ENCODE measurements at regions not wholly inside any gene's neighbourhood (a gene's known extent, or its start where the extent isn't known, plus 50 kb on each side); places are given as distances from the start of the nearest gene placed in this dataset.

DNA sequence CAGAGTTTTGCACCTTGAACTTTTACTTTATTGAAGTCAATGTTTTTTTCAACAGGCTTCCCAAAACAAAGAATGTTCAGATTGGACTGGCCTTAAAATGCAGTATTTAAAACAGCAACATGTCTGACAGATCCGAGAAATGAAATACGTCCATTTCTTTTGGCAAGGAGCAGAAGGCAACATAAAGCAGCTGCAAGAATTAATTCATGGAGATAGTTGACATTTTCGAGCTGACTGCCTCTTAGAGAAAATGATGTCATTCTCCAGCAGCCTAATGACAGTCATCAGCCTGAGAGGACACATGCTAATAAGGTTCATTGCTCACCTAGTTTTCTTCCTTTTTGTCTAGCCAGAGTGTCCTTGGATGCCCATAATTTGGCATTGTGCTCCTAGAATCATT, 232.2 kb upstream of the SEMA6A start:
- TF ChIP-seq, protein P1, sequence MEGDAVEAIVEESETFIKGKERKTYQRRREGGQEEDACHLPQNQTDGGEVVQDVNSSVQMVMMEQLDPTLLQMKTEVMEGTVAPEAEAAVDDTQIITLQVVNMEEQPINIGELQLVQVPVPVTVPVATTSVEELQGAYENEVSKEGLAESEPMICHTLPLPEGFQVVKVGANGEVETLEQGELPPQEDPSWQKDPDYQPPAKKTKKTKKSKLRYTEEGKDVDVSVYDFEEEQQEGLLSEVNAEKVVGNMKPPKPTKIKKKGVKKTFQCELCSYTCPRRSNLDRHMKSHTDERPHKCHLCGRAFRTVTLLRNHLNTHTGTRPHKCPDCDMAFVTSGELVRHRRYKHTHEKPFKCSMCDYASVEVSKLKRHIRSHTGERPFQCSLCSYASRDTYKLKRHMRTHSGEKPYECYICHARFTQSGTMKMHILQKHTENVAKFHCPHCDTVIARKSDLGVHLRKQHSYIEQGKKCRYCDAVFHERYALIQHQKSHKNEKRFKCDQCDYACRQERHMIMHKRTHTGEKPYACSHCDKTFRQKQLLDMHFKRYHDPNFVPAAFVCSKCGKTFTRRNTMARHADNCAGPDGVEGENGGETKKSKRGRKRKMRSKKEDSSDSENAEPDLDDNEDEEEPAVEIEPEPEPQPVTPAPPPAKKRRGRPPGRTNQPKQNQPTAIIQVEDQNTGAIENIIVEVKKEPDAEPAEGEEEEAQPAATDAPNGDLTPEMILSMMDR (IDR thresholded peaks at IDR 0.05; ENCODE audit: low read depth, low read length) = no peak
- no peak overlapping the region for H3K4me3 ChIP-seq (ENCODE audit: low read depth, low read length)

DNA sequence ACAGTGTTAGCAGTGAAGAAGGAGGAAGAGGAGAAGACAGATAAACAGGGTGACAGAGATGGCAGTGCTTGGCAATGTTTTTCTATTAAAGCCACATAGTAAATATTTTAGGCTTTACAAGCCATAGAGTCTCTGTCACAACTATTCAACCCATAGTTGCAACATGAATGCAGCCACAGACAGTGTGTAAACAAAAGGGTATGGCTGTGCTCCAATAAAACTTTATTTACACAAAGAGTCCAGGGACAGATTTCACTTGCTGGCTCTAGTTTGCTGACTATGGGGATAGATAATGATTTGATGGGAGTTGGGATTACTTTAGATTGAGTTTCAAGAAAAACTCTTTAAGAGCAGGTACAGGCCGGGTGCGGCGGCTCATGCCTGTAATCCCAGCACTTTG, 224.8 kb upstream of the SEMA6A start:
- no peak overlapping the region for H3K4me3 ChIP-seq (ENCODE audit: low read depth, low read length)

DNA sequence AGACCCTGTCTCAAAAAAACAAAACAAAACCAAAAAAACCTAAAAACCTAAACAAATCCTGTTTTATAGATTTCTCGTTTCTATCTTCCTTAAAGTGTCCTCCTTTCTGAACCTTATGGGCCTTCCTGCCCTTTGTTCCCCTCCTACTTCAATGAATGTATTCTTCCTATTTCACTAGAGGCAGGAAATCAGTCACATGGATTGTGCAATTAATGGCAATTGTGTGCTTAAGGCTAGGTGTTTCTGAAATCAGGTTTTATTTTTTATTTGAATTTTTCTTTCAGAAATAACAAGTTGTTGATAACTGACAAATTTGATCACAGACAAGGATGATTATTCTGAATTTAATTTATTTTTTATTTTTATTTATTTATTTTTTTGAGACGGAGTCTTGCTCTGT, 220.6 kb upstream of the SEMA6A start:
- no peak overlapping the region for H3K4me3 ChIP-seq (ENCODE audit: low read depth, low read length)
- TF ChIP-seq, protein P1 (IDR thresholded peaks at IDR 0.05; ENCODE audit: low read depth, low read length) = no peak

More for the DNA sequence above, 224.8 kb upstream of the SEMA6A start:
- TF ChIP-seq, protein P1 (IDR thresholded peaks at IDR 0.05; ENCODE audit: low read depth, low read length) = no peak

DNA sequence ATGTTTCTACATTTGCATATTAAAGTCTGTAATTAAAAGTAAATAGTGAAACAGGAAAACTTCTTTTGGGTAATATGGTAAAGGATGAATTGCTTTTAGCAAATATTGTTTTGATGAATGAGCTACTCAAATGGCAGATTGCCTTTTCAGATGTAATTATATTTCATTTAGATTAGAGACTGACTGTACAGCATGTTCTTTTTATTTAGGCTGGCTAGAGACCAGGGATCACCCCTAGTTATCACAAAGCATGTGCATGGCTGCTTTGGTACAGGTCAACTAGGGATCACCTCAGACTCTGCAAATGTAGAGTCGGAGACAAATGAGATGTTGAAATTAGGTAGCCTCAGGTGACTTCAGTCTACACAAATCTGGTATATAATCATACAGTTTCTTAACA, 214.9 kb upstream of the SEMA6A start:
- TF ChIP-seq, protein P1 (IDR thresholded peaks at IDR 0.05; ENCODE audit: low read depth, low read length) = no peak
- H3K4me3 ChIP-seq (ENCODE audit: low read depth, low read length) = no peak overlapping the region

DNA sequence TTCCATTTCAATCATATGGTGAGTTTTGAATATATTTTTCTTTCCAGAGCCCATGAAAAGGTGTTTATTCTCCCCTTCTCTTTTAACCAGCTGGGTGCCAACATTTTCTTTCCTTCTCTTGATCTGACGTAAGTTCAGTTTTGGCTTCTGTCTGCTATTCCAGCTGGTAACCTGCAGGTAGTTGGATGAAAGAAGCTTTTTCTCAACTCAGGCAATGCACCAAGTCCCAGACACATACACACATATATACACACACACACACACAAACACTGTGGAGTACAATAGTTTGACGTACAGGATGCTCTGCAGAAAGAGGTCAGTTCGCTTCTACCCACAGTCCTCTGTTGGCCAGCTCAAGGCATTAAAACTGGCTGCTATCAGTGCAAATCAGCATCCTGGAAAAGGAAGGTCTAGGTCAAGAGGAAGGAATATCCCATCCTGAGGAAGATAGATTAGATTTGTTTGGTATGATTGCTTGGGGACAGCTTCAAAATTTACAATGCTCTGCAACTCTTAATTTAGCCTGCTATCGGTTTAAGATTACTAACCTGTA, 214.3 kb upstream of the SEMA6A start:
- no peak overlapping the region for H3K4me3 ChIP-seq (ENCODE audit: low read depth, low read length)
- TF ChIP-seq, protein P1 (IDR thresholded peaks at IDR 0.05; ENCODE audit: low read depth, low read length) = no peak

DNA sequence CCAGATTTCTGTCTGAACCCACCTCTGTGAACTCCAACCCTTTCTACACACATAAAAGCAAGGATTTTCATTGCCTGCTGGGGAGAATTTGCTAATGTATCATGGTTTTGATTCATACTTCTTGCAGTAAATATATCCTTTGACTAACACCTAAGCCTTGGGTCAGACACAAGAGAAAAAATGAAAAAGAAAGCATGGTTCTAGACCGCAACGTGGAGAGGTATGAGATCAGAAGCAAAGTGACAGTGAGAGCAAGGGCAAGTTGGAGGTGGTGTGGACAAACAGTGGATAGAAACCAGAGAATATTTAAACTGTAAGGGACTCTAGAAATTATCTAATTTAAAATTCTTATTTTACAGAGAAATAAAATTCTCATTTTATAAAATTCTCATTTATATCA, 212.9 kb upstream of the SEMA6A start:
- no peak overlapping the region for H3K4me3 ChIP-seq (ENCODE audit: low read depth, low read length)
- TF ChIP-seq, protein P1 (IDR thresholded peaks at IDR 0.05; ENCODE audit: low read depth, low read length) = no peak

DNA sequence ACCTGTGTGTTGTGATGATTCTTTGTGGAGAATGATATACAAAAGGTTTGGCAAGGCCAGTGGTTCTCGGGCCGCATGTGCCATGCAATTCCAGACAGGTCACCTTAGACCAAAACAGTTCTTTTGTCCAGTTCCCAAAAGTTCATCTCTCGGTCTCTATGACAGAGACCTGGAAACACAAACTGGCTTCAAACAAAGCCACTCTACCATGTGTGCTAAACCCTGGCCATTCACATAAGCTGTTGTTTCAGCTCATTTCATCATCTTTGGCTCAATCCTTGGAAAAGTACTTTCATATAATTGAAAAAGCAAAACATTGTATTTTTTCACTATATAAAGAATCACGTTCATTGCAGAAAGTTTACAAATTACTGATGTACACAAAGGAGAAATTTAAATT, 210.5 kb upstream of the SEMA6A start:
- H3K4me3 ChIP-seq (ENCODE audit: low read depth, low read length) = no peak overlapping the region
- TF ChIP-seq, protein P1 (IDR thresholded peaks at IDR 0.05; ENCODE audit: low read depth, low read length) = no peak

Measured in WI38 (cell line).